DND-41 (cell line): ENCODE measurements at regions not wholly inside any gene's neighbourhood (a gene's known extent, or its start where the extent isn't known, plus 50 kb on each side); places are given as distances from the start of the nearest gene placed in this dataset.

Source experiments
- ATAC-seq: fragments of 200-7000 bp; cut with Tn5 transposase; 3 replicates; pipeline ENCODE4 v1.9.1; 2021; ENCODE audit warnings: low read depth; ENCODE audit not compliant: insufficient read depth
- DNase-seq: peaks from one replicate; pipeline ENCODE4 v3.0.0-alpha.2; 2020
- H2AFZ ChIP-seq: 2 replicates; pipeline ENCODE4 v1.6.0; 2012; ENCODE audit warnings: low read depth, low read length
- H3K27ac ChIP-seq: 2 replicates; pipeline ENCODE4 v1.5.1; 2012; ENCODE audit warnings: low read length, inconsistent platforms
- H3K27me3 ChIP-seq: fragments of 200-600 bp; sonication (generic); 2 replicates; pipeline ENCODE4 v1.6.0; 2012; ENCODE audit warnings: low read length, mild to moderate bottlenecking, inconsistent platforms; ENCODE audit not compliant: insufficient read depth, poor library complexity
- H3K36me3 ChIP-seq: 2 replicates; pipeline ENCODE4 v1.5.1; 2012; ENCODE audit warnings: low read length, inconsistent platforms; ENCODE audit not compliant: insufficient read depth
- H3K4me1 ChIP-seq: 2 replicates; pipeline ENCODE4 v1.5.1; 2012; ENCODE audit warnings: mild to moderate bottlenecking, low read length; ENCODE audit not compliant: insufficient read depth
- H3K4me2 ChIP-seq: 2 replicates; pipeline ENCODE4 v1.6.0; 2012; ENCODE audit warnings: mild to moderate bottlenecking, moderate library complexity, low read length, inconsistent platforms; ENCODE audit not compliant: insufficient read depth
- H3K4me3 ChIP-seq, 2 experiments: fragments of 200-600 bp in 1 of 2; shearing (Covaris generic) in 1 of 2; 2 replicates each; pipeline ENCODE4 v1.5.1; 2012 to 2016; ENCODE audit warnings: inconsistent platforms in 2 of 2, low read length in 2 of 2, mild to moderate bottlenecking in 2 of 2, low read depth in 1 of 2, moderate library complexity in 1 of 2
- H3K79me2 ChIP-seq: 2 replicates; pipeline ENCODE4 v1.6.0; 2012; ENCODE audit warnings: low read length, inconsistent platforms; ENCODE audit not compliant: insufficient read depth
- H3K9ac ChIP-seq: 2 replicates; pipeline ENCODE4 v1.6.0; 2012; ENCODE audit warnings: low read depth, mild to moderate bottlenecking, inconsistent platforms, low read length, moderate library complexity
- H3K9me3 ChIP-seq: 2 replicates; pipeline ENCODE4 v1.5.1; 2012; ENCODE audit warnings: low read length, moderate library complexity, mild to moderate bottlenecking, inconsistent platforms; ENCODE audit not compliant: insufficient read depth, severe bottlenecking
- H4K20me1 ChIP-seq: 2 replicates; pipeline ENCODE4 v1.6.0; 2012; ENCODE audit warnings: low read length; ENCODE audit not compliant: insufficient read depth
- EZH2 ChIP-seq: IDR thresholded peaks from 3 replicates; pipeline ENCODE4 v1.6.1; 2012; ENCODE audit warnings: borderline replicate concordance, low read depth, mild to moderate bottlenecking, moderate library complexity, low read length, inconsistent platforms; ENCODE audit not compliant: severe bottlenecking
- TF ChIP-seq, protein P1 (sequence below): IDR thresholded peaks from 2 replicates; pipeline ENCODE4 v1.5.1; 2012; ENCODE audit warnings: borderline replicate concordance, low read length, moderate library complexity, mild to moderate bottlenecking; ENCODE audit not compliant: poor library complexity, severe bottlenecking; ENCODE audit errors: extremely low read depth

DNA sequence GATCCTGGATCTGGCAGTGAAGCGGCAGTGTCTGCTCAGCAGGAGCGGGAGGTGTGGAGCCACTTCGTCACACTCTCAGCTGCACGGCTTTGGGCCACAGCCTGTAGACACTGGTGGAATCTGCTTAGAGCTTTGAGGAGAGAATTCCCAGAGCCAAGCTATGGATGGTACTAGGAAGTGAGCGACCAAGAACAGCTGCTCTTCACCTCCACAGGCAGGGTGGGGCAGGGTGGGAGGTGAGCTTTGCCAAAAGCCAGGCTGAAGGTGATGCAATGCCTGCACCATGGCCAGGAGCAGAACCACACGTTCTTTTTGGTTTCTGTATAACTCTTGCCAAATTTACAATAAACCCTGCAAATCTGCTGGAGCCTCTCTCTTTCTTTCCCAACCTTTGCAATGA, 226.1 kb downstream of the ANKRD30B start:
- Histone ChIP-seq H4K20me1 (no peaks in the 10 kb centered on the region), H2AFZ (no peak overlapping the region), H3K36me3 (no peaks in the 10 kb centered on the region), H3K27me3 (no peaks in the 10 kb centered on the region), H3K4me1 (no peaks in the 10 kb centered on the region), H3K9ac (no peak overlapping the region), H3K4me3 (no peak overlapping the region), H3K27ac (no peak overlapping the region), H3K9me3 (no peaks in the 10 kb centered on the region), H3K79me2 (no peaks in the 10 kb centered on the region), H3K4me2 (no peak overlapping the region)
- TF ChIP-seq EZH2 = no peak
- TF ChIP-seq, protein P1, sequence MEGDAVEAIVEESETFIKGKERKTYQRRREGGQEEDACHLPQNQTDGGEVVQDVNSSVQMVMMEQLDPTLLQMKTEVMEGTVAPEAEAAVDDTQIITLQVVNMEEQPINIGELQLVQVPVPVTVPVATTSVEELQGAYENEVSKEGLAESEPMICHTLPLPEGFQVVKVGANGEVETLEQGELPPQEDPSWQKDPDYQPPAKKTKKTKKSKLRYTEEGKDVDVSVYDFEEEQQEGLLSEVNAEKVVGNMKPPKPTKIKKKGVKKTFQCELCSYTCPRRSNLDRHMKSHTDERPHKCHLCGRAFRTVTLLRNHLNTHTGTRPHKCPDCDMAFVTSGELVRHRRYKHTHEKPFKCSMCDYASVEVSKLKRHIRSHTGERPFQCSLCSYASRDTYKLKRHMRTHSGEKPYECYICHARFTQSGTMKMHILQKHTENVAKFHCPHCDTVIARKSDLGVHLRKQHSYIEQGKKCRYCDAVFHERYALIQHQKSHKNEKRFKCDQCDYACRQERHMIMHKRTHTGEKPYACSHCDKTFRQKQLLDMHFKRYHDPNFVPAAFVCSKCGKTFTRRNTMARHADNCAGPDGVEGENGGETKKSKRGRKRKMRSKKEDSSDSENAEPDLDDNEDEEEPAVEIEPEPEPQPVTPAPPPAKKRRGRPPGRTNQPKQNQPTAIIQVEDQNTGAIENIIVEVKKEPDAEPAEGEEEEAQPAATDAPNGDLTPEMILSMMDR = no peak
- no peak for DNase-seq
- no peak for ATAC-seq

DNA sequence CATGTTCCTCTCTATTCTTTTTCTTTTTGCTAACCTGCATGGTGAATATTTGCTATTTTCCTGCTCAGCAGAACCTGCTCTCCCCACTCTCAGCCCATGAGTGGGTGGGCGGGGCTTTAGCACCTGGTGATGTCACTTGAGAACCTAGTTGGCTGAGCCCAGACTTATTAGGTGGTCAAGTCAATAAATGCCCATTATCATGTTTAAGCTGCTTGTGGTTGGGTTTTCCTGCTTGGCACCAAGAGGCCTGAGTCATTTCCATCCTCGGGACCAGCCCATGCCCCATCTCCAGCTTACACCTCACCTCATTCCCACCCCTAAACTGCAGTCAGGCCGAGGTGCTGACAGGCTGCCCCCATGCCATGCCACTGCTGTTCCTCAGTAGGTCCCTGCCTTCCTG, 226.6 kb downstream of the ANKRD30B start:
- Histone ChIP-seq H3K9me3 (no peaks in the 10 kb centered on the region), H3K27ac (no peak overlapping the region), H3K4me3 (no peak overlapping the region), H4K20me1 (no peaks in the 10 kb centered on the region), H3K36me3 (no peaks in the 10 kb centered on the region), H3K4me1 (no peaks in the 10 kb centered on the region), H3K27me3 (no peaks in the 10 kb centered on the region), H3K4me2 (no peak overlapping the region), H3K79me2 (no peaks in the 10 kb centered on the region), H3K9ac (no peak overlapping the region), H2AFZ (no peak overlapping the region)
- DNase-seq = no peak
- ATAC-seq = no peak
- TF ChIP-seq, protein P1 = no peak
- no peak for TF ChIP-seq EZH2

DNA sequence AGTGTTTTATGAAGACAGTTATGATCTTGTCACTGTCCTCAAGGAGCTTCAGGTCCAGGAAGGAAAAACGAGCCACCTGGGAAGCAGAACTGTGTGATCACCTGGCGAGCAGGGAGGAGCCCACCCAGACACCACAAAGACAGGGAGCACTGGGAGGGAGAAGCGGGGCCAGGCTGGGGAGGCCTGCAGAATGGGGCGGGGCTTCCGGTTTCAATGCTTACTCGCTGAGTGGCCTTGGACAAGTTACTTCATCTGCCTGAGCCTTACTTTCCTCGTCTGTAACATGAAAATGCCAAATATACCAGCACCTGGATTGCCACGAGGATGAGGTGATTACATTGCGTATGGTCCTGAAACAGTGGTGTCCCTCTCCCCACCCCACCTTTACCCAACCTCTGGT, 227.5 kb downstream of the ANKRD30B start:
- Histone ChIP-seq H3K4me2 (no peak overlapping the region), H3K9me3 (no peaks in the 10 kb centered on the region), H3K4me3 (no peak overlapping the region), H3K79me2 (no peaks in the 10 kb centered on the region), H4K20me1 (no peaks in the 10 kb centered on the region), H3K36me3 (no peaks in the 10 kb centered on the region), H3K27ac (no peak overlapping the region), H3K4me1 (no peaks in the 10 kb centered on the region), H3K27me3 (no peaks in the 10 kb centered on the region), H2AFZ (no peak overlapping the region), H3K9ac (no peak overlapping the region)
- ATAC-seq (no peak), DNase-seq (no peak)
- TF ChIP-seq, protein P1 = no peak
- no peak for TF ChIP-seq EZH2
